Naive thymus-derived CD4-positive, alpha-beta T cell (primary cell): ENCODE measurements at regions not wholly inside any gene's neighbourhood (a gene's known extent, or its start where the extent isn't known, plus 50 kb on each side); places are given as distances from the start of the nearest gene placed in this dataset.

Experiments used
- ATAC-seq: fragments of 150-1000 bp; cut with Tn5 transposase; 2 replicates; pipeline ENCODE4 v1.10.0; 2021; ENCODE audit warnings: mild to moderate bottlenecking, moderate library complexity
- CTCF ChIA-PET: fragments of 350-600 bp; sonication (Branson Sonifier 250); formaldehyde crosslinking; loops from one replicate; lab custom pipeline; 2021; ENCODE audit warnings: antibody characterized with exemption; lab: Charles Lee
- POLR2A ChIA-PET: fragments of 350-600 bp; sonication (Branson Sonifier 250); formaldehyde crosslinking; loops from one replicate; lab custom pipeline; 2021; ENCODE audit warnings: antibody characterized with exemption, inconsistent platforms; lab: Charles Lee
- DNase-seq, 9 donors: peaks; one replicate each; pipeline versions ENCODE4 v3.0.0 to v3.0.0-alpha.2; 2020 to 2022; ENCODE audit warnings: mixed read lengths in 1 of 9
- H3K27ac ChIP-seq: one replicate; pipeline ENCODE4 v1.7.0; 2013; ENCODE audit warnings: mild to moderate bottlenecking, low read depth, low read length, moderate library complexity
- H3K27me3 ChIP-seq, 2 donors: one replicate each; pipeline ENCODE4 v1.7.0; 2013; ENCODE audit warnings: low read length in 2 of 2, mild to moderate bottlenecking in 2 of 2, moderate library complexity in 2 of 2; ENCODE audit not compliant: control insufficient read depth in 2 of 2, insufficient read depth in 2 of 2
- H3K36me3 ChIP-seq, 3 experiments: 1 replicate in 2 of 3; 2 replicates in 1 of 3; pipeline ENCODE4 v1.7.0; 2013; ENCODE audit warnings: low read length in 3 of 3, mild to moderate bottlenecking in 3 of 3, moderate library complexity in 1 of 3; ENCODE audit not compliant: insufficient read depth in 3 of 3, control insufficient read depth in 2 of 3
- H3K4me1 ChIP-seq, 2 donors: one replicate each; pipeline ENCODE4 v1.7.0; 2013; ENCODE audit warnings: low read length in 2 of 2, mild to moderate bottlenecking in 2 of 2, moderate library complexity in 1 of 2; ENCODE audit not compliant: control insufficient read depth in 2 of 2, insufficient read depth in 2 of 2
- H3K4me3 ChIP-seq: 2 replicates; pipeline ENCODE4 v1.7.0; 2013; ENCODE audit warnings: mild to moderate bottlenecking, low read length
- H3K9me3 ChIP-seq, 3 experiments: 1 replicate in 2 of 3; 2 replicates in 1 of 3; pipeline ENCODE4 v1.7.0; 2013; ENCODE audit warnings: low read length in 3 of 3; ENCODE audit not compliant: control insufficient read depth in 2 of 3
- H3K27ac Mint-ChIP-seq, 9 donors: one replicate each; pipeline ENCODE4 v1.8.0; 2020 to 2022; ENCODE audit warnings: mixed read lengths in 9 of 9, mild to moderate bottlenecking in 8 of 9, moderate library complexity in 5 of 9, inconsistent platforms in 2 of 9
- H3K27me3 Mint-ChIP-seq, 5 donors: one replicate each; pipeline ENCODE4 v1.8.0; 2021 to 2022; ENCODE audit warnings: mixed read lengths in 5 of 5, mild to moderate bottlenecking in 1 of 5
- H3K36me3 Mint-ChIP-seq, 5 donors: one replicate each; pipeline ENCODE4 v1.8.0; 2020 to 2022; ENCODE audit warnings: mixed read lengths in 5 of 5, mild to moderate bottlenecking in 3 of 5, inconsistent platforms in 1 of 5
- H3K4me1 Mint-ChIP-seq, 7 donors: one replicate each; pipeline ENCODE4 v1.8.0; 2020 to 2022; ENCODE audit warnings: mixed read lengths in 7 of 7, mild to moderate bottlenecking in 3 of 7, inconsistent platforms in 1 of 7
- H3K4me3 Mint-ChIP-seq, 10 donors: one replicate each; pipeline ENCODE4 v1.8.0; 2020 to 2022; ENCODE audit warnings: mild to moderate bottlenecking in 10 of 10, mixed read lengths in 10 of 10, moderate library complexity in 6 of 10, inconsistent platforms in 2 of 10
- H3K9me3 Mint-ChIP-seq, 11 donors: one replicate each; pipeline ENCODE4 v1.8.0; 2020 to 2022; ENCODE audit warnings: mixed read lengths in 11 of 11, mild to moderate bottlenecking in 4 of 11, inconsistent platforms in 1 of 11, moderate library complexity in 1 of 11
- intact Hi-C, 2 donors: fragments of 100-400 bp; cut with micrococcal nuclease; formaldehyde crosslinking; loops; one replicate each; pipeline ENCODE4 v1.15.1; 2023

- DNase-seq: no peak
- H3K9me3 Mint-ChIP-seq: peaks cover 0 to 22% (median 6%) of the 10 kb centered on the region in 11 donors
- Histone ChIP-seq H3K36me3 (no peaks in the 10 kb centered on the region), H3K4me1 (no peaks in the 10 kb centered on the region), H3K27me3 (no peaks in the 10 kb centered on the region), H3K4me3 (no peak overlapping the region), H3K9me3 (no peaks in the 10 kb centered on the region), H3K27ac (no peak overlapping the region)
- H3K27ac Mint-ChIP-seq: no peak overlapping the region
- no peak for ATAC-seq
- intact Hi-C loops: no loop called here
- CTCF ChIA-PET: no interaction called here
- H3K27me3 Mint-ChIP-seq: no peaks in the 10 kb centered on the region
- POLR2A ChIA-PET: no interaction called here
- H3K4me1 Mint-ChIP-seq: no peaks in the 10 kb centered on the region
- no peaks in the 10 kb centered on the region for H3K36me3 Mint-ChIP-seq
- H3K4me3 Mint-ChIP-seq: no peak overlapping the region
These were observed 771.6 kb upstream of the CXADR start for GRCh38 chr21:16741141-16741665.

GRCh38 chr21:16742131-16742641, 770.7 kb upstream of the CXADR start:
- Mint-ChIP-seq H3K27me3 (no peaks in the 10 kb centered on the region), H3K36me3 (no peaks in the 10 kb centered on the region), H3K4me1 (no peaks in the 10 kb centered on the region), H3K27ac (no peak overlapping the region), H3K9me3 (peaks cover 0 to 22% (median 3%) of the 10 kb centered on the region in 11 donors), H3K4me3 (no peak overlapping the region)
- Histone ChIP-seq H3K9me3 (no peaks in the 10 kb centered on the region), H3K27me3 (no peaks in the 10 kb centered on the region), H3K36me3 (no peaks in the 10 kb centered on the region), H3K4me1 (no peaks in the 10 kb centered on the region), H3K4me3 (no peak overlapping the region), H3K27ac (no peak overlapping the region)
- CTCF ChIA-PET: no interaction called here
- POLR2A ChIA-PET: no interaction called here
- DNase-seq (no peak), ATAC-seq (no peak)
- intact Hi-C loops: no loop called here

- H3K36me3 ChIP-seq: no peaks in the 10 kb centered on the region
- no peaks in the 10 kb centered on the region for H3K4me1 ChIP-seq
- no peaks in the 10 kb centered on the region for H3K27me3 ChIP-seq
- ChIA-PET CTCF (no interaction called here), POLR2A (no interaction called here)
- Mint-ChIP-seq H3K4me3 (no peak overlapping the region), H3K27ac (no peak overlapping the region), H3K36me3 (no peaks in the 10 kb centered on the region), H3K4me1 (no peaks in the 10 kb centered on the region), H3K9me3 (peaks cover 0 to 22% (median 3%) of the 10 kb centered on the region in 11 donors), H3K27me3 (no peaks in the 10 kb centered on the region)
- no peaks in the 10 kb centered on the region for H3K9me3 ChIP-seq
- no peak overlapping the region for H3K4me3 ChIP-seq
- ATAC-seq (no peak), DNase-seq (no peak)
- H3K27ac ChIP-seq: no peak overlapping the region
- intact Hi-C loops: no loop called here
These were observed 770.1 kb upstream of the CXADR start for GRCh38 chr21:16742741-16743140.

- H3K27ac ChIP-seq: no peak overlapping the region
- Mint-ChIP-seq H3K36me3 (no peaks in the 10 kb centered on the region), H3K4me1 (no peaks in the 10 kb centered on the region), H3K27me3 (no peaks in the 10 kb centered on the region), H3K27ac (no peak overlapping the region), H3K4me3 (no peak overlapping the region), H3K9me3 (peaks cover 0 to 26% (median 3%) of the 10 kb centered on the region in 11 donors)
- no peak overlapping the region for H3K4me3 ChIP-seq
- no peaks in the 10 kb centered on the region for H3K9me3 ChIP-seq
- ChIA-PET POLR2A (no interaction called here), CTCF (no interaction called here)
- H3K4me1 ChIP-seq: no peaks in the 10 kb centered on the region
- DNase-seq (no peak), ATAC-seq (no peak)
- no peaks in the 10 kb centered on the region for H3K36me3 ChIP-seq
- intact Hi-C loops: no loop called here
- no peaks in the 10 kb centered on the region for H3K27me3 ChIP-seq
These were observed 769.5 kb upstream of the CXADR start for GRCh38 chr21:16743317-16743716.

- no peak overlapping the region for H3K27ac Mint-ChIP-seq
- no peak overlapping the region for H3K27ac ChIP-seq
- H3K4me1 Mint-ChIP-seq: no peaks in the 10 kb centered on the region
- DNase-seq: no peak
- H3K4me3 Mint-ChIP-seq: no peak overlapping the region
- no peak for ATAC-seq
- H3K27me3 Mint-ChIP-seq: no peaks in the 10 kb centered on the region
- no peaks in the 10 kb centered on the region for H3K9me3 ChIP-seq
- CTCF ChIA-PET: no interaction called here
- peaks cover 2 to 22% (median 5%) of the 10 kb centered on the region in 11 donors for H3K9me3 Mint-ChIP-seq
- no peak overlapping the region for H3K4me3 ChIP-seq
- POLR2A ChIA-PET: no interaction called here
- H3K27me3 ChIP-seq: no peaks in the 10 kb centered on the region
- H3K36me3 Mint-ChIP-seq: no peaks in the 10 kb centered on the region
- no peaks in the 10 kb centered on the region for H3K4me1 ChIP-seq
- no peaks in the 10 kb centered on the region for H3K36me3 ChIP-seq
- intact Hi-C loops: no loop called here
These were observed 761.9 kb upstream of the CXADR start for GRCh38 chr21:16750926-16751325.

GRCh38 chr21:16751695-16752474, 761.0 kb upstream of the CXADR start:
- Histone ChIP-seq H3K36me3 (no peaks in the 10 kb centered on the region), H3K9me3 (no peaks in the 10 kb centered on the region), H3K4me1 (no peaks in the 10 kb centered on the region), H3K4me3 (no peak overlapping the region), H3K27me3 (no peaks in the 10 kb centered on the region), H3K27ac (no peak overlapping the region)
- DNase-seq (no peak), ATAC-seq (no peak)
- no peaks in the 10 kb centered on the region for H3K4me1 Mint-ChIP-seq
- CTCF ChIA-PET: no interaction called here
- no peaks in the 10 kb centered on the region for H3K36me3 Mint-ChIP-seq
- peaks cover 2 to 27% (median 7%) of the 10 kb centered on the region in 11 donors for H3K9me3 Mint-ChIP-seq
- POLR2A ChIA-PET: no interaction called here
- H3K4me3 Mint-ChIP-seq: no peak overlapping the region
- intact Hi-C loops: no loop called here
- no peaks in the 10 kb centered on the region for H3K27me3 Mint-ChIP-seq
- H3K27ac Mint-ChIP-seq: no peak overlapping the region

- no peaks in the 10 kb centered on the region for H3K36me3 Mint-ChIP-seq
These were observed 760.4 kb upstream of the CXADR start for GRCh38 chr21:16752475-16752857.

More at GRCh38 chr21:16752475-16752857, 760.4 kb upstream of the CXADR start:
- CTCF ChIA-PET: no interaction called here
- intact Hi-C loops: no loop called here
- no peak for DNase-seq
- H3K27me3 Mint-ChIP-seq: no peaks in the 10 kb centered on the region
- POLR2A ChIA-PET: no interaction called here
- Histone ChIP-seq H3K27me3 (no peaks in the 10 kb centered on the region), H3K27ac (no peak overlapping the region), H3K4me3 (no peak overlapping the region), H3K4me1 (no peaks in the 10 kb centered on the region), H3K36me3 (no peaks in the 10 kb centered on the region), H3K9me3 (no peaks in the 10 kb centered on the region)
- H3K4me1 Mint-ChIP-seq: no peaks in the 10 kb centered on the region
- no peak for ATAC-seq
- H3K27ac Mint-ChIP-seq: no peak overlapping the region
- H3K4me3 Mint-ChIP-seq: no peak overlapping the region
- H3K9me3 Mint-ChIP-seq: peaks cover 2 to 27% (median 9%) of the 10 kb centered on the region in 11 donors
